Liver (tissue), 8 donors: ENCODE measurements at regions not wholly inside any gene's neighbourhood (a gene's known extent, or its start where the extent isn't known, plus 50 kb on each side); places are given as distances from the start of the nearest gene placed in this dataset.

Source experiments
- DNase-seq: peaks from one replicate; pipeline ENCODE4 v3.0.0-alpha.2; 2017; ENCODE audit warnings: low spot score
- H3K27ac ChIP-seq, 2 donors: one replicate each; pipeline ENCODE4 v1.7.0; 2013; ENCODE audit warnings: inconsistent platforms in 2 of 2, low read length in 2 of 2, control low read depth in 1 of 2, low read depth in 1 of 2, mild to moderate bottlenecking in 1 of 2
- H3K27me3 ChIP-seq, 4 donors: one replicate each; pipeline versions ENCODE4 v1.6.1 to v1.7.0; 2013; ENCODE audit warnings: low read length in 3 of 4, inconsistent platforms in 1 of 4, mild to moderate bottlenecking in 1 of 4, moderate library complexity in 1 of 4; ENCODE audit not compliant: control insufficient read depth in 4 of 4, insufficient read depth in 4 of 4
- H3K36me3 ChIP-seq, 4 donors: one replicate each; pipeline versions ENCODE4 v1.6.1 to v1.7.0; 2013; ENCODE audit warnings: low read length in 3 of 4, mild to moderate bottlenecking in 3 of 4, low read depth in 1 of 4, moderate library complexity in 1 of 4; ENCODE audit not compliant: control insufficient read depth in 4 of 4, insufficient read depth in 3 of 4
- H3K4me1 ChIP-seq, 4 donors: one replicate each; pipeline versions ENCODE4 v1.6.1 to v1.7.0; 2013; ENCODE audit warnings: low read length in 3 of 4, mild to moderate bottlenecking in 3 of 4, moderate library complexity in 1 of 4; ENCODE audit not compliant: control insufficient read depth in 4 of 4, insufficient read depth in 4 of 4
- H3K4me3 ChIP-seq, 3 donors: one replicate each; pipeline versions ENCODE4 v1.6.1 to v1.7.0; 2013; ENCODE audit warnings: low read length in 3 of 3, control low read depth in 1 of 3, low read depth in 1 of 3, mild to moderate bottlenecking in 1 of 3
- H3K9ac ChIP-seq, 2 donors: one replicate each; pipeline ENCODE4 v1.7.0; 2013; ENCODE audit warnings: low read length in 2 of 2, mild to moderate bottlenecking in 2 of 2, moderate library complexity in 2 of 2, control low read depth in 1 of 2, low read depth in 1 of 2
- H3K9me3 ChIP-seq, 4 donors: one replicate each; pipeline versions ENCODE4 v1.6.1 to v1.7.0; 2013; ENCODE audit warnings: low read length in 3 of 4; ENCODE audit not compliant: control insufficient read depth in 4 of 4
- EGR1 ChIP-seq, 2 donors: IDR thresholded peaks; 2 replicates each; pipeline ENCODE4 v1.6.1; 2016 to 2018; ENCODE audit warnings: antibody characterized with exemption in 2 of 2, low read depth in 2 of 2
- FOXA2 ChIP-seq: IDR thresholded peaks from 2 replicates; pipeline ENCODE4 v1.6.1; 2016; ENCODE audit warnings: antibody characterized with exemption
- GABPA ChIP-seq, 2 donors: IDR thresholded peaks in 1 of 2; conservative IDR thresholded peaks in 1 of 2; 2 replicates each; pipeline ENCODE4 v1.6.1; 2016; ENCODE audit warnings: antibody characterized with exemption in 2 of 2, mild to moderate bottlenecking in 1 of 2, moderate library complexity in 1 of 2
- HNF4A ChIP-seq, 2 donors: conservative IDR thresholded peaks; 2 replicates each; pipeline ENCODE4 v1.6.1; 2016; ENCODE audit warnings: antibody characterized with exemption in 2 of 2, mild to moderate bottlenecking in 2 of 2
- HNF4G ChIP-seq: IDR thresholded peaks from 2 replicates; pipeline ENCODE4 v1.6.1; 2016; ENCODE audit warnings: antibody characterized with exemption
- JUND ChIP-seq, 2 donors: IDR thresholded peaks; 2 replicates each; pipeline ENCODE4 v1.6.1; 2016; ENCODE audit warnings: antibody characterized with exemption in 2 of 2
- NR2F2 ChIP-seq: IDR thresholded peaks from 2 replicates; pipeline ENCODE4 v1.6.1; 2016; ENCODE audit warnings: antibody characterized with exemption
- RAD21 ChIP-seq, 2 donors: IDR thresholded peaks; 2 replicates each; pipeline ENCODE4 v1.6.1; 2016; ENCODE audit warnings: antibody characterized with exemption in 2 of 2, mild to moderate bottlenecking in 2 of 2
- RXRA ChIP-seq, 2 donors: IDR thresholded peaks; 2 replicates each; pipeline ENCODE4 v1.6.1; 2017 to 2018; ENCODE audit warnings: antibody characterized with exemption in 2 of 2, mild to moderate bottlenecking in 1 of 2
- SP1 ChIP-seq: IDR thresholded peaks from 2 replicates; pipeline ENCODE4 v1.6.1; 2018; ENCODE audit warnings: antibody characterized with exemption, mild to moderate bottlenecking
- YY1 ChIP-seq: IDR thresholded peaks from 2 replicates; pipeline ENCODE4 v1.6.1; 2016; ENCODE audit warnings: antibody characterized with exemption, mild to moderate bottlenecking
- WGBS: extraction: QIAGEN DNeasy Blood & Tissue Kit; methylation state at CpG from one replicate; pipeline ENCODE4 v1.1.7; 2013; 5-methylcytosine and 5-hydroxymethylcytosine counted together
- TF ChIP-seq, protein P1 (sequence below): IDR thresholded peaks from 2 replicates; pipeline ENCODE4 v1.6.1; 2016; ENCODE audit warnings: antibody characterized with exemption
- TF ChIP-seq, protein P2 (sequence below): fragments of 150-350 bp; IDR thresholded peaks from 2 replicates; pipeline ENCODE4 v1.5.1; 2017; ENCODE audit warnings: improper control_type of control experiment, low read depth, low read length; ENCODE audit not compliant: missing input control
- TF ChIP-seq, protein P3 (sequence below): IDR thresholded peaks from 2 replicates; pipeline ENCODE4 v1.6.1; 2016; ENCODE audit warnings: antibody characterized with exemption
- TF ChIP-seq, protein P4 (sequence below): IDR thresholded peaks from 2 replicates; pipeline ENCODE4 v1.6.1; 2016; ENCODE audit warnings: antibody characterized with exemption, mild to moderate bottlenecking
- donor health status: healthy.
- donor health status: healthy.
- donor health status: healthy.
- donor health status: healthy.
- donor health status: healthy.

DNA sequence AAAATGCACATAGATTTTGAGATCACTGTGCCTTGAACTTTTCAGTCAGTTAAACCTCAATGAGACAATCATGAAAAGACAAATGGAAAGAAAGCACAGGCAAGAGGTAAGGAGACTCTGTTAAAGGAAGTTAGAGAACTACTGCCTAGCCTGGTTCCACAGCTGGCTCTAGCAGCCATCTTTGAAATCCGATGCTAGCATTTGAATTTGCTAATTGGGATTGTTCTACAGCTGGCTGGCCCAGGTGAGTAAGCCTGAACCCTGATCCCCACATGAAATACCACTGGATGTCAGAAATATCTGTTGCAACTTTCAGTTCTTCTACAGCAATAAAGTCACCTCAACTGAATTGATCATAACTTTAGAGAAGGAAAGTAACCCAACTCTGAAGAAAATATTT, 315.2 kb upstream of the CHAC2 start:
- no peak for TF ChIP-seq YY1
- no peak for TF ChIP-seq JUND (IDR thresholded peaks at IDR 0.05)
- TF ChIP-seq, protein P1, sequence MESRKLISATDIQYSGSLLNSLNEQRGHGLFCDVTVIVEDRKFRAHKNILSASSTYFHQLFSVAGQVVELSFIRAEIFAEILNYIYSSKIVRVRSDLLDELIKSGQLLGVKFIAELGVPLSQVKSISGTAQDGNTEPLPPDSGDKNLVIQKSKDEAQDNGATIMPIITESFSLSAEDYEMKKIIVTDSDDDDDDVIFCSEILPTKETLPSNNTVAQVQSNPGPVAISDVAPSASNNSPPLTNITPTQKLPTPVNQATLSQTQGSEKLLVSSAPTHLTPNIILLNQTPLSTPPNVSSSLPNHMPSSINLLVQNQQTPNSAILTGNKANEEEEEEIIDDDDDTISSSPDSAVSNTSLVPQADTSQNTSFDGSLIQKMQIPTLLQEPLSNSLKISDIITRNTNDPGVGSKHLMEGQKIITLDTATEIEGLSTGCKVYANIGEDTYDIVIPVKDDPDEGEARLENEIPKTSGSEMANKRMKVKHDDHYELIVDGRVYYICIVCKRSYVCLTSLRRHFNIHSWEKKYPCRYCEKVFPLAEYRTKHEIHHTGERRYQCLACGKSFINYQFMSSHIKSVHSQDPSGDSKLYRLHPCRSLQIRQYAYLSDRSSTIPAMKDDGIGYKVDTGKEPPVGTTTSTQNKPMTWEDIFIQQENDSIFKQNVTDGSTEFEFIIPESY: no peak
- no peak for TF ChIP-seq FOXA2
- no peak for TF ChIP-seq NR2F2
- TF ChIP-seq, protein P2, sequence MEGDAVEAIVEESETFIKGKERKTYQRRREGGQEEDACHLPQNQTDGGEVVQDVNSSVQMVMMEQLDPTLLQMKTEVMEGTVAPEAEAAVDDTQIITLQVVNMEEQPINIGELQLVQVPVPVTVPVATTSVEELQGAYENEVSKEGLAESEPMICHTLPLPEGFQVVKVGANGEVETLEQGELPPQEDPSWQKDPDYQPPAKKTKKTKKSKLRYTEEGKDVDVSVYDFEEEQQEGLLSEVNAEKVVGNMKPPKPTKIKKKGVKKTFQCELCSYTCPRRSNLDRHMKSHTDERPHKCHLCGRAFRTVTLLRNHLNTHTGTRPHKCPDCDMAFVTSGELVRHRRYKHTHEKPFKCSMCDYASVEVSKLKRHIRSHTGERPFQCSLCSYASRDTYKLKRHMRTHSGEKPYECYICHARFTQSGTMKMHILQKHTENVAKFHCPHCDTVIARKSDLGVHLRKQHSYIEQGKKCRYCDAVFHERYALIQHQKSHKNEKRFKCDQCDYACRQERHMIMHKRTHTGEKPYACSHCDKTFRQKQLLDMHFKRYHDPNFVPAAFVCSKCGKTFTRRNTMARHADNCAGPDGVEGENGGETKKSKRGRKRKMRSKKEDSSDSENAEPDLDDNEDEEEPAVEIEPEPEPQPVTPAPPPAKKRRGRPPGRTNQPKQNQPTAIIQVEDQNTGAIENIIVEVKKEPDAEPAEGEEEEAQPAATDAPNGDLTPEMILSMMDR: no peak
- TF ChIP-seq EGR1 (IDR thresholded peaks at IDR 0.05; ENCODE audit: low read depth in 2 of 2): no peak
- no peak for TF ChIP-seq RXRA (IDR thresholded peaks at IDR 0.05)
- no peak for TF ChIP-seq RAD21 (IDR thresholded peaks at IDR 0.05)
- TF ChIP-seq, protein P3, sequence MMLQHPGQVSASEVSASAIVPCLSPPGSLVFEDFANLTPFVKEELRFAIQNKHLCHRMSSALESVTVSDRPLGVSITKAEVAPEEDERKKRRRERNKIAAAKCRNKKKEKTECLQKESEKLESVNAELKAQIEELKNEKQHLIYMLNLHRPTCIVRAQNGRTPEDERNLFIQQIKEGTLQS: no peak
- TF ChIP-seq SP1: no peak
- no peak for TF ChIP-seq GABPA (IDR thresholded peaks at IDR 0.05 in 1 of 2, conservative IDR thresholded peaks at IDR 0.05 in 1 of 2)
- Histone ChIP-seq H3K9me3 (no peaks in the 10 kb centered on the region), H3K4me1 (peaks cover 0 to 4% (median 2%) of the 10 kb centered on the region in 4 donors), H3K9ac (no peak overlapping the region), H3K36me3 (no peaks in the 10 kb centered on the region), H3K27me3 (no peaks in the 10 kb centered on the region), H3K4me3 (no peak overlapping the region), H3K27ac (no peak overlapping the region)
- 90% methylated on average over 1 of the region's 1 CpG for WGBS
- DNase-seq: no peak

DNA sequence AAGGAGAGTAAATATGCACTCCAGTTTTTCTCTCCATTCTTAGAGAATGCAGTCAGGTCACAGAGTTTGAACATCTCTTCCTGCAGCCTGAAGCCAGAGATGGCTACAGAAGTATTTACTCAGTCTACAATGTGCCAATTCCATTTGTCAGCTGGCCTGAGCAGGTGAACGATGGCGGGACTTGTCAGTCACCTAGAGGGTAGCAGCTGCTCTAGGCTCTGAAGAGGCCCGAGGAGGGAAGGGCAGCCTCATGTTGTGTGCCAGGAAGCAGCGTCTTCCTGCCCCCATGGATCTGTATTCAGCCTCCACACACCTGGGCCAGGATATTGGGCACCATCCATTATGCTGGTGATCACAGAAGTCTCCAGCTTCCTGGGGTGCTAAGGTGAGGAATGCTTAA, 316.7 kb upstream of the CHAC2 start:
- TF ChIP-seq, protein P3: no peak
- TF ChIP-seq, protein P2: no peak
- TF ChIP-seq HNF4G (no peak), HNF4A (conservative IDR thresholded peaks at IDR 0.05) (no peak)
- TF ChIP-seq, protein P4, sequence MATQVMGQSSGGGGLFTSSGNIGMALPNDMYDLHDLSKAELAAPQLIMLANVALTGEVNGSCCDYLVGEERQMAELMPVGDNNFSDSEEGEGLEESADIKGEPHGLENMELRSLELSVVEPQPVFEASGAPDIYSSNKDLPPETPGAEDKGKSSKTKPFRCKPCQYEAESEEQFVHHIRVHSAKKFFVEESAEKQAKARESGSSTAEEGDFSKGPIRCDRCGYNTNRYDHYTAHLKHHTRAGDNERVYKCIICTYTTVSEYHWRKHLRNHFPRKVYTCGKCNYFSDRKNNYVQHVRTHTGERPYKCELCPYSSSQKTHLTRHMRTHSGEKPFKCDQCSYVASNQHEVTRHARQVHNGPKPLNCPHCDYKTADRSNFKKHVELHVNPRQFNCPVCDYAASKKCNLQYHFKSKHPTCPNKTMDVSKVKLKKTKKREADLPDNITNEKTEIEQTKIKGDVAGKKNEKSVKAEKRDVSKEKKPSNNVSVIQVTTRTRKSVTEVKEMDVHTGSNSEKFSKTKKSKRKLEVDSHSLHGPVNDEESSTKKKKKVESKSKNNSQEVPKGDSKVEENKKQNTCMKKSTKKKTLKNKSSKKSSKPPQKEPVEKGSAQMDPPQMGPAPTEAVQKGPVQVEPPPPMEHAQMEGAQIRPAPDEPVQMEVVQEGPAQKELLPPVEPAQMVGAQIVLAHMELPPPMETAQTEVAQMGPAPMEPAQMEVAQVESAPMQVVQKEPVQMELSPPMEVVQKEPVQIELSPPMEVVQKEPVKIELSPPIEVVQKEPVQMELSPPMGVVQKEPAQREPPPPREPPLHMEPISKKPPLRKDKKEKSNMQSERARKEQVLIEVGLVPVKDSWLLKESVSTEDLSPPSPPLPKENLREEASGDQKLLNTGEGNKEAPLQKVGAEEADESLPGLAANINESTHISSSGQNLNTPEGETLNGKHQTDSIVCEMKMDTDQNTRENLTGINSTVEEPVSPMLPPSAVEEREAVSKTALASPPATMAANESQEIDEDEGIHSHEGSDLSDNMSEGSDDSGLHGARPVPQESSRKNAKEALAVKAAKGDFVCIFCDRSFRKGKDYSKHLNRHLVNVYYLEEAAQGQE: no peak
- no peak for DNase-seq
- WGBS: 54% methylated on average over 4 of the region's 4 CpGs
- Histone ChIP-seq H3K9me3 (no peaks in the 10 kb centered on the region), H3K27me3 (no peaks in the 10 kb centered on the region), H3K27ac (no peak overlapping the region), H3K4me1 (peaks cover 0 to 4% (median 2%) of the 10 kb centered on the region in 4 donors), H3K36me3 (no peaks in the 10 kb centered on the region), H3K9ac (no peak overlapping the region), H3K4me3 (no peak overlapping the region)
